B cell (primary cell): ENCODE measurements at regions not wholly inside any gene's neighbourhood (a gene's known extent, or its start where the extent isn't known, plus 50 kb on each side); places are given as distances from the start of the nearest gene placed in this dataset.

ENCODE experiments used
- ATAC-seq: fragments of 200-7000 bp; cut with Tn5 transposase; one replicate; pipeline ENCODE4 v1.10.0; 2021; ENCODE audit warnings: low read depth, mild to moderate bottlenecking, moderate number of reproducible peaks, moderate library complexity
- CTCF ChIA-PET: fragments of 350-600 bp; sonication (Branson Sonifier 250); formaldehyde crosslinking; loops from one replicate; lab custom pipeline; 2021; ENCODE audit warnings: antibody characterized with exemption, inconsistent platforms; lab: Charles Lee
- POLR2A ChIA-PET: fragments of 350-600 bp; sonication (Branson Sonifier 250); formaldehyde crosslinking; loops from one replicate; lab custom pipeline; 2021; ENCODE audit warnings: antibody characterized with exemption; lab: Charles Lee
- DNase-seq: peaks from one replicate; pipeline ENCODE4 v3.0.0; 2013
- H2AFZ ChIP-seq: 2 replicates; pipeline ENCODE4 v1.6.1; 2012; ENCODE audit warnings: mild to moderate bottlenecking, low read depth, low read length; ENCODE audit not compliant: insufficient read depth, poor library complexity, severe bottlenecking
- H3K27ac ChIP-seq, 2 donors: 1 replicate in 1 of 2; 2 replicates in 1 of 2; pipeline ENCODE4 v1.5.1; 2012 to 2013; ENCODE audit warnings: low read length in 2 of 2, mild to moderate bottlenecking in 2 of 2, moderate library complexity in 1 of 2
- H3K27me3 ChIP-seq, 4 experiments: fragments of 200-600 bp in 1 of 4; sonication (generic) in 1 of 4; replicated peaks in 1 of 4; 1 replicate in 2 of 4; 2 replicates in 2 of 4; pipeline versions ENCODE4 v1.6.1 to v1.7.0; 2013 to 2016; ENCODE audit warnings: low read length in 3 of 4, mild to moderate bottlenecking in 2 of 4, mixed read lengths in 1 of 4, moderate library complexity in 1 of 4; ENCODE audit not compliant: insufficient read depth in 4 of 4, control insufficient read depth in 3 of 4; ENCODE audit errors: control extremely low read depth in 1 of 4
- H3K36me3 ChIP-seq, 2 experiments: replicated peaks in 1 of 2; 1 replicate in 1 of 2; 2 replicates in 1 of 2; pipeline versions ENCODE4 v1.6.1 to v1.7.1; 2013; ENCODE audit warnings: low read length in 1 of 2; ENCODE audit not compliant: insufficient read depth in 2 of 2, control insufficient read depth in 1 of 2; ENCODE audit errors: control extremely low read depth in 1 of 2, extremely low read depth in 1 of 2
- H3K4me1 ChIP-seq, 2 donors: fragments of 200-600 bp in 1 of 2; sonication (generic) in 1 of 2; 1 replicate in 1 of 2; 2 replicates in 1 of 2; pipeline versions ENCODE4 v1.5.1 to v1.6.1; 2013 to 2017; ENCODE audit warnings: low read length in 2 of 2; ENCODE audit not compliant: control insufficient read depth in 2 of 2, insufficient read depth in 2 of 2
- H3K4me2 ChIP-seq: replicated peaks from 2 replicates; pipeline ENCODE3; 2012; ENCODE audit warnings: mild to moderate bottlenecking, low read depth, low read length; ENCODE audit not compliant: poor library complexity, severe bottlenecking
- H3K4me3 ChIP-seq, 5 experiments: fragments of 200-600 bp in 1 of 5; sonication (generic) in 1 of 5; 1 replicate in 3 of 5; 2 replicates in 2 of 5; pipeline versions ENCODE4 v1.5.1 to v1.7.0; 2011 to 2016; ENCODE audit warnings: low read length in 4 of 5, mild to moderate bottlenecking in 4 of 5, low read depth in 2 of 5, control low read depth in 1 of 5, moderate library complexity in 1 of 5; ENCODE audit not compliant: insufficient read depth in 1 of 5; ENCODE audit errors: control extremely low read depth in 1 of 5, extremely low read depth in 1 of 5
- H3K79me2 ChIP-seq: fragments of 200-600 bp; sonication (generic); one replicate; pipeline ENCODE4 v1.6.0; 2016; ENCODE audit warnings: low read length; ENCODE audit not compliant: control insufficient read depth, insufficient read depth
- H3K9ac ChIP-seq: fragments of 200-600 bp; sonication (generic); 2 replicates; pipeline ENCODE4 v1.6.1; 2017; ENCODE audit warnings: mild to moderate bottlenecking, low read length, moderate library complexity
- H3K9me3 ChIP-seq, 3 donors: one replicate each; pipeline versions ENCODE4 v1.6.1 to v1.7.1; 2013; ENCODE audit warnings: low read length in 2 of 3; ENCODE audit not compliant: control insufficient read depth in 2 of 3, insufficient read depth in 1 of 3; ENCODE audit errors: control extremely low read depth in 1 of 3
- H4K20me1 ChIP-seq: 2 replicates; pipeline ENCODE4 v1.6.0; 2012; ENCODE audit warnings: mild to moderate bottlenecking, low read length; ENCODE audit not compliant: insufficient read depth, control insufficient read depth, poor library complexity, severe bottlenecking
- H3K27ac Mint-ChIP-seq: one replicate; pipeline ENCODE4 v1.8.0; 2021; ENCODE audit warnings: mixed read lengths
- H3K27me3 Mint-ChIP-seq: one replicate; pipeline ENCODE4 v1.8.0; 2021; ENCODE audit warnings: mixed read lengths
- H3K4me1 Mint-ChIP-seq: one replicate; pipeline ENCODE4 v1.8.0; 2021; ENCODE audit warnings: mixed read lengths
- H3K4me3 Mint-ChIP-seq: one replicate; pipeline ENCODE4 v1.8.0; 2021; ENCODE audit warnings: mixed read lengths
- H3K9me3 Mint-ChIP-seq: one replicate; pipeline ENCODE4 v1.8.0; 2022; ENCODE audit warnings: mixed read lengths; ENCODE audit not compliant: insufficient read depth
- CTCF ChIP-seq: fragments of 200-600 bp; IDR thresholded peaks from one replicate; pipeline ENCODE4 v1.8.0; 2022; ENCODE audit warnings: antibody characterized with exemption, mild to moderate bottlenecking
- EZH2 ChIP-seq: IDR thresholded peaks from 2 replicates; pipeline ENCODE4 v1.6.1; 2012; ENCODE audit warnings: borderline replicate concordance, low read depth, mild to moderate bottlenecking, moderate library complexity, low read length; ENCODE audit not compliant: insufficient read depth, poor library complexity, severe bottlenecking
- WGBS: methylation state at CpG from one replicate; pipeline ENCODE4 v1.1.5; 2013; ENCODE audit warnings: missing lambda C conversion rate; ENCODE audit not compliant: insufficient coverage; 5-methylcytosine and 5-hydroxymethylcytosine counted together
- intact Hi-C: fragments of 100-400 bp; cut with micrococcal nuclease; formaldehyde crosslinking; loops from one replicate; pipeline ENCODE4 v1.10.0; 2022

DNA sequence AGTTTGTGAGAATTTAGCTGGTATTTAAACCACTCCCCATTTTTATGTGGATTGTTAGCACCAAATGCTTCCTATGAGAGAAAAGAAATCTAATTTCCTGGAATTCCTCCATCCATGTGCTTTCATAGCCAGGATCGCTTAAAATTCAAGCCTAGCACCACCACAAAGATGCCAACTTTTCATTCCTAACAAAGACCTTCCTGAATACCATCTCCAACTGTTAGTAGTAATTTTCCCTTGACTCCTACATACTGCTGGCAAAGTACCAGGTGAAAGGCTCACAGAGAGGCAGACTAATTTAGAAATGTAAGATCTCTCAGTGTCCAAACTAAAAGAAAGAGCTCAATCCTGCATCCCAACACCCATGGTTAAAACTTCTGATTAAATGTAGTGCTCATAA, 386.3 kb downstream of the KCTD12 start:
- H3K27me3 Mint-ChIP-seq, result peaks cover 8% of the 10 kb centered on the region
- H3K4me1 ChIP-seq, result no peaks in the 10 kb centered on the region
- H4K20me1 ChIP-seq, result no peaks in the 10 kb centered on the region
- no peaks in the 10 kb centered on the region for H3K36me3 ChIP-seq
- H3K79me2 ChIP-seq, result no peaks in the 10 kb centered on the region
- ChIA-PET CTCF (no interaction called here), POLR2A (no interaction called here)
- no peak overlapping the region for H3K27ac Mint-ChIP-seq
- WGBS, result 100% methylated on average over 1 of the region's 1 CpG
- H3K9ac ChIP-seq, result no peak overlapping the region
- H3K4me3 ChIP-seq, result no peak overlapping the region
- no peaks in the 10 kb centered on the region for H3K27me3 ChIP-seq
- H3K9me3 Mint-ChIP-seq, result no peaks in the 10 kb centered on the region
- TF ChIP-seq EZH2, result no peak
- TF ChIP-seq CTCF, result no peak
- intact Hi-C loops, result no loop called here
- ATAC-seq (no peak), DNase-seq (no peak)
- no peak overlapping the region for H2AFZ ChIP-seq
- H3K4me3 Mint-ChIP-seq, result no peak overlapping the region
- no peaks in the 10 kb centered on the region for H3K4me1 Mint-ChIP-seq
- no peaks in the 10 kb centered on the region for H3K9me3 ChIP-seq
- H3K4me2 ChIP-seq, result no peak overlapping the region
- no peak overlapping the region for H3K27ac ChIP-seq

- DNase-seq (no peak), ATAC-seq (no peak)
- H3K4me3 Mint-ChIP-seq, result no peak overlapping the region
- Histone ChIP-seq H3K27me3 (no peaks in the 10 kb centered on the region), H2AFZ (no peak overlapping the region), H3K4me2 (no peak overlapping the region), H3K9me3 (no peaks in the 10 kb centered on the region), H3K9ac (no peak overlapping the region), H3K27ac (no peak overlapping the region), H4K20me1 (no peaks in the 10 kb centered on the region), H3K4me3 (no peak overlapping the region), H3K79me2 (no peaks in the 10 kb centered on the region), H3K36me3 (no peaks in the 10 kb centered on the region), H3K4me1 (no peaks in the 10 kb centered on the region)
- TF ChIP-seq EZH2 (no peak), CTCF (no peak)
- intact Hi-C loops, result no loop called here
- H3K9me3 Mint-ChIP-seq, result no peaks in the 10 kb centered on the region
- H3K4me1 Mint-ChIP-seq, result no peaks in the 10 kb centered on the region
- no CpG with 5 or more reads among the region's 1 CpG for WGBS
- H3K27ac Mint-ChIP-seq, result no peak overlapping the region
- CTCF ChIA-PET, result no interaction called here
- POLR2A ChIA-PET, result no interaction called here
- H3K27me3 Mint-ChIP-seq, result peaks cover 11% of the 10 kb centered on the region
Observed at GRCh38 chr13:76489274-76489673, 396.9 kb downstream of the KCTD12 start.
